C4-2B (cell line): ENCODE measurements at regions not wholly inside any gene's neighbourhood (a gene's known extent, or its start where the extent isn't known, plus 50 kb on each side); places are given as distances from the start of the nearest gene placed in this dataset.

Experiments
- CTCF ChIP-seq: fragments of 450-650 bp; conservative IDR thresholded peaks from 2 replicates; pipeline ENCODE4 v1.5.1; 2017; ENCODE audit warnings: mild to moderate bottlenecking
- ZFX ChIP-seq: fragments of 450-650 bp; IDR thresholded peaks from 2 replicates; pipeline ENCODE4 v1.6.1; 2017

- TF ChIP-seq CTCF (no peak), ZFX (no peak)
Measured at GRCh38 chr15:37181339-37181738, 81.0 kb upstream of the MEIS2 start.
